Neural cell (in vitro differentiated cells): ENCODE measurements at regions not wholly inside any gene's neighbourhood (a gene's known extent, or its start where the extent isn't known, plus 50 kb on each side); places are given as distances from the start of the nearest gene placed in this dataset.

ENCODE experiments used
- H2AFZ ChIP-seq: fragments of 200-600, 300-800 bp; sonication (generic), shearing (Covaris generic); 2 replicates; pipeline ENCODE4 v1.6.0; 2014; ENCODE audit warnings: low read depth, mild to moderate bottlenecking, antibody characterized with exemption, low read length, moderate library complexity
- H3F3A ChIP-seq: fragments of 200-600 bp; shearing (Covaris generic); 2 replicates; pipeline ENCODE4 v1.6.1; 2016; ENCODE audit warnings: mild to moderate bottlenecking, moderate library complexity, mixed read lengths, antibody characterized with exemption, low read length; ENCODE audit not compliant: insufficient read depth, poor library complexity, severe bottlenecking
- H3K27ac ChIP-seq: fragments of 200-600, 300-800 bp; sonication (generic), shearing (Covaris generic); 2 replicates; pipeline ENCODE4 v1.5.1; 2014; ENCODE audit warnings: mild to moderate bottlenecking, low read length, moderate library complexity
- H3K27me3 ChIP-seq: fragments of 300-800, 200-600 bp; sonication (generic), shearing (Covaris generic); 2 replicates; pipeline ENCODE4 v1.6.0; 2014; ENCODE audit warnings: mild to moderate bottlenecking, low read depth, low read length, moderate library complexity; ENCODE audit not compliant: insufficient read depth
- H3K36me3 ChIP-seq: fragments of 300-800, 200-600 bp; sonication (generic), shearing (Covaris generic); 2 replicates; pipeline ENCODE4 v1.5.1; 2014; ENCODE audit warnings: mild to moderate bottlenecking, antibody characterized with exemption, low read length, moderate library complexity; ENCODE audit not compliant: insufficient read depth
- H3K4me2 ChIP-seq: fragments of 300-800, 200-600 bp; sonication (generic), shearing (Covaris generic); 2 replicates; pipeline ENCODE4 v1.6.0; 2014; ENCODE audit warnings: mild to moderate bottlenecking, low read length
- H3K4me3 ChIP-seq: fragments of 300-800, 200-600 bp; sonication (generic), shearing (Covaris generic); 2 replicates; pipeline ENCODE4 v1.5.1; 2014; ENCODE audit warnings: mild to moderate bottlenecking, low read length, moderate library complexity
- H3K79me2 ChIP-seq: fragments of 200-600 bp; shearing (Covaris generic); replicated peaks from 2 replicates; pipeline ENCODE4 v1.6.0; 2014; ENCODE audit warnings: mild to moderate bottlenecking, low read length, moderate library complexity; ENCODE audit not compliant: insufficient read depth
- H3K9ac ChIP-seq: fragments of 300-800, 200-600 bp; sonication (generic), shearing (Covaris generic); 2 replicates; pipeline ENCODE4 v1.6.1; 2016; ENCODE audit warnings: mild to moderate bottlenecking, low read length, mixed read lengths
- H3K9me2 ChIP-seq: fragments of 200-600 bp; shearing (Covaris generic); 2 replicates; pipeline ENCODE4 v1.6.1; 2016; ENCODE audit warnings: mild to moderate bottlenecking, low read length, mixed read lengths; ENCODE audit not compliant: insufficient read depth
- H3K9me3 ChIP-seq: fragments of 200-600, 300-800 bp; sonication (generic), shearing (Covaris generic); 2 replicates; pipeline ENCODE4 v1.6.1; 2016; ENCODE audit warnings: mild to moderate bottlenecking, mixed run types, low read length, moderate library complexity, mixed read lengths
- H4K20me1 ChIP-seq: fragments of 200-600 bp; shearing (Covaris generic); 2 replicates; pipeline ENCODE4 v1.6.1; 2016; ENCODE audit warnings: mild to moderate bottlenecking, mixed run types; ENCODE audit not compliant: insufficient read depth
- CTCF ChIP-seq: fragments of 450-650 bp; IDR thresholded peaks from 2 replicates; pipeline ENCODE4 v1.5.1; 2014; ENCODE audit warnings: antibody characterized with exemption, mild to moderate bottlenecking, moderate library complexity; ENCODE audit not compliant: poor library complexity, severe bottlenecking
- EP300 ChIP-seq: fragments of 450-650 bp; conservative IDR thresholded peaks from 2 replicates; pipeline ENCODE4 v1.6.1; 2014; ENCODE audit warnings: antibody characterized with exemption, mild to moderate bottlenecking, moderate library complexity; ENCODE audit not compliant: poor library complexity, severe bottlenecking
- EZH2 ChIP-seq: fragments of 200-600, 300-800 bp; shearing (Covaris generic), sonication (generic); IDR thresholded peaks from 2 replicates; pipeline ENCODE4 v1.6.1; 2014; ENCODE audit warnings: antibody characterized with exemption, low read length, borderline replicate concordance, mild to moderate bottlenecking; ENCODE audit not compliant: insufficient read depth, poor library complexity, severe bottlenecking
- MXI1 ChIP-seq: fragments of 450-650 bp; conservative IDR thresholded peaks from 2 replicates; pipeline ENCODE4 v1.6.1; 2014; ENCODE audit warnings: antibody characterized with exemption, mild to moderate bottlenecking; ENCODE audit not compliant: poor library complexity, severe bottlenecking
- POLR2AphosphoS5 ChIP-seq: IDR thresholded peaks from 2 replicates; pipeline ENCODE4 v1.6.1; 2012
- RAD21 ChIP-seq: fragments of 450-650 bp; conservative IDR thresholded peaks from 2 replicates; pipeline ENCODE4 v1.6.1; 2014; ENCODE audit warnings: antibody characterized with exemption, mild to moderate bottlenecking, moderate library complexity
- REST ChIP-seq: IDR thresholded peaks from 2 replicates; pipeline ENCODE4 v1.6.1; 2012; ENCODE audit warnings: borderline replicate concordance
- SMC3 ChIP-seq: fragments of 450-650 bp; conservative IDR thresholded peaks from 2 replicates; pipeline ENCODE4 v1.6.1; 2014; ENCODE audit warnings: antibody characterized with exemption, mild to moderate bottlenecking, moderate library complexity; ENCODE audit not compliant: poor library complexity
- TAF1 ChIP-seq: IDR thresholded peaks from 2 replicates; pipeline ENCODE4 v1.6.1; 2012; ENCODE audit warnings: low read depth

GRCh38 chr7:52143219-52143618, 826.6 kb upstream of the COBL start:
- H3K4me2 ChIP-seq: no peak overlapping the region
- no peaks in the 10 kb centered on the region for H3K9me3 ChIP-seq
- no peaks in the 10 kb centered on the region for H4K20me1 ChIP-seq
- no peaks in the 10 kb centered on the region for H3F3A ChIP-seq
- no peak overlapping the region for H3K4me3 ChIP-seq
- no peaks in the 10 kb centered on the region for H3K27me3 ChIP-seq
- H3K9ac ChIP-seq: no peak overlapping the region
- no peaks in the 10 kb centered on the region for H3K9me2 ChIP-seq
- H3K79me2 ChIP-seq: no peaks in the 10 kb centered on the region
- H3K27ac ChIP-seq: no peak overlapping the region
- TF ChIP-seq CTCF (no peak), POLR2AphosphoS5 (no peak), REST (no peak), SMC3 (no peak), EZH2 (no peak), EP300 (no peak), RAD21 (no peak), TAF1 (no peak), MXI1 (no peak)
- H3K36me3 ChIP-seq: no peaks in the 10 kb centered on the region
- H2AFZ ChIP-seq: no peak overlapping the region

- Histone ChIP-seq H3K9ac (no peak overlapping the region), H3K9me2 (no peaks in the 10 kb centered on the region), H2AFZ (no peak overlapping the region), H3K4me3 (no peak overlapping the region), H3K4me2 (no peak overlapping the region), H3K27me3 (no peaks in the 10 kb centered on the region), H3K27ac (no peak overlapping the region), H4K20me1 (no peaks in the 10 kb centered on the region), H3F3A (no peaks in the 10 kb centered on the region), H3K9me3 (no peaks in the 10 kb centered on the region), H3K36me3 (no peaks in the 10 kb centered on the region), H3K79me2 (no peaks in the 10 kb centered on the region)
- TF ChIP-seq EP300 (no peak), SMC3 (no peak), EZH2 (no peak), REST (no peak), POLR2AphosphoS5 (no peak), TAF1 (no peak), CTCF (no peak), MXI1 (no peak), RAD21 (no peak)
Measured at GRCh38 chr7:52140851-52141250, 824.2 kb upstream of the COBL start.
